ENCODE measurements at regions not wholly inside any gene's neighbourhood (a gene's known extent, or its start where the extent isn't known, plus 50 kb on each side); places are given as distances from the start of the nearest gene placed in this dataset.

GRCh38 chr20:10961651-10962288 is 288.0 kb upstream of the JAG1 start:
- Histone ChIP-seq H3K4me3 (ENCODE audit: extremely low read depth in 1 of 4, insufficient read depth in 2 of 4, low read depth in 3 of 4, low read length in 4 of 4) (no peak overlapping the region), H3K56ac (replicated peaks; ENCODE audit: insufficient read length, low read depth, low read length) (no peak overlapping the region), H2AFZ (ENCODE audit: low read length) (no peak overlapping the region), H2BK120ac (replicated peaks; ENCODE audit: low read depth, low read length) (no peak overlapping the region), H3K4ac (replicated peaks; ENCODE audit: insufficient read length, low read depth, low read length) (no peak overlapping the region), H3K9ac (replicated peaks in 1 of 4; ENCODE audit: extremely low read depth in 1 of 4, low read depth in 3 of 4, low read length in 3 of 4) (no peak overlapping the region), H2BK20ac (ENCODE audit: low read length) (no peak overlapping the region), H2BK12ac (ENCODE audit: low read depth, low read length) (no peak overlapping the region), H3K79me1 (ENCODE audit: low read depth, low read length) (no peaks in the 10 kb centered on the region), H3K14ac (ENCODE audit: insufficient read length) (no peak overlapping the region), H3K79me2 (ENCODE audit: control insufficient read depth in 1 of 2, insufficient read depth in 2 of 2, low read length in 2 of 2) (no peaks in the 10 kb centered on the region), H4K91ac (replicated peaks; ENCODE audit: insufficient read length, low read length) (no peak overlapping the region), H3K4me2 (ENCODE audit: insufficient read depth in 1 of 2, low read depth in 2 of 2, low read length in 2 of 2) (no peak overlapping the region), H4K8ac (ENCODE audit: extremely low read depth, insufficient read depth, low read length) (no peak overlapping the region), H2AK5ac (ENCODE audit: low read depth, low read length) (no peak overlapping the region), H3K27ac (ENCODE audit: low read depth, low read length) (no peak overlapping the region), H4K5ac (ENCODE audit: insufficient read length, low read depth, low read length) (no peak overlapping the region), H2BK5ac (ENCODE audit: low read depth, low read length) (no peak overlapping the region), H3K4me1 (replicated peaks in 1 of 4; ENCODE audit: control insufficient read depth in 3 of 4, insufficient read depth in 4 of 4, low read length in 3 of 4) (no peaks in the 10 kb centered on the region), H3K23me2 (ENCODE audit: low read depth, low read length) (no peaks in the 10 kb centered on the region), H4K20me1 (replicated peaks in 1 of 2; ENCODE audit: control insufficient read depth in 1 of 2, insufficient read depth in 2 of 2, low read length in 2 of 2) (no peaks in the 10 kb centered on the region), H3K18ac (ENCODE audit: extremely low read depth, low read length) (no peak overlapping the region), H3K27me3 (replicated peaks in 1 of 4; ENCODE audit: control insufficient read depth in 3 of 4, extremely low read depth in 1 of 4, insufficient read depth in 3 of 4, low read length in 3 of 4) (no peaks in the 10 kb centered on the region), H3K9me3 (ENCODE audit: insufficient read depth in 2 of 2, low read depth in 1 of 2, low read length in 1 of 2) (no peaks in the 10 kb centered on the region), H2BK15ac (ENCODE audit: low read length) (no peak overlapping the region), H3K36me3 (ENCODE audit: control insufficient read depth in 2 of 4, insufficient read depth in 4 of 4, low read length in 3 of 4) (no peaks in the 10 kb centered on the region; a peak in 1 of 8 replicates), H3K23ac (ENCODE audit: insufficient read length) (no peak overlapping the region)
- FAIRE-seq (no peak), DNase-seq (ENCODE audit: low read depth in 1 of 2, low spot score in 2 of 2) (no peak)
- ChIA-PET POLR2A (ENCODE audit: partially characterized antibody) (no interaction called here), CTCF (ENCODE audit: partially characterized antibody) (no interaction called here)
- WGBS, 2 experiments (ENCODE audit: extremely low coverage in 1 of 2, insufficient coverage in 1 of 2, insufficient read length in 1 of 2, insufficient replicate concordance in 2 of 2, low coverage in 1 of 2, low lambda C conversion rate in 2 of 2, missing lambda C conversion rate in 1 of 2): 77% methylated on average over 1 of the region's 1 CpG; no CpG with 5 or more reads in 1 of the 2 experiments
- TF ChIP-seq CREB1 (IDR thresholded peaks at IDR 0.05): no peak
- no peak for TF ChIP-seq RAD21 (IDR thresholded peaks at IDR 0.05 in 1 of 2, conservative IDR thresholded peaks at IDR 0.05 in 1 of 2; ENCODE audit: low read depth in 2 of 2, low read length in 2 of 2)
- no peak for TF ChIP-seq TBP (IDR thresholded peaks at IDR 0.05; ENCODE audit: low read depth, low read length)
- TF ChIP-seq KDM5A (IDR thresholded peaks at IDR 0.05; ENCODE audit: low read length): no peak
- no peak for TF ChIP-seq SP1 (IDR thresholded peaks at IDR 0.05; ENCODE audit: low read depth, low read length)
- TF ChIP-seq TEAD4 (IDR thresholded peaks at IDR 0.05; ENCODE audit: low read depth, low read length): no peak
- TF ChIP-seq USF2 (IDR thresholded peaks at IDR 0.05; ENCODE audit: low read length): no peak
- TF ChIP-seq TAF1 (IDR thresholded peaks at IDR 0.05; ENCODE audit: low read depth, low read length): no peak
- no peak for TF ChIP-seq GTF2F1 (IDR thresholded peaks at IDR 0.05; ENCODE audit: borderline replicate concordance, low read depth, low read length)
- no peak for TF ChIP-seq CHD1 (IDR thresholded peaks at IDR 0.05; ENCODE audit: low read depth, low read length)
- no peak for TF ChIP-seq ASH2L (IDR thresholded peaks at IDR 0.05; ENCODE audit: low read length)
- TF ChIP-seq POLR2A (IDR thresholded peaks at IDR 0.05; ENCODE audit: control extremely low read depth in 1 of 2, low read depth in 2 of 2, low read length in 2 of 2): no peak
- no peak for TF ChIP-seq EP300 (IDR thresholded peaks at IDR 0.05; ENCODE audit: borderline replicate concordance in 1 of 2, low read depth in 2 of 2, low read length in 2 of 2)
- no peak for TF ChIP-seq ZNF274 (IDR thresholded peaks at IDR 0.05; ENCODE audit: borderline replicate concordance, extremely low read depth, low read length)
- TF ChIP-seq BRCA1 (IDR thresholded peaks at IDR 0.05; ENCODE audit: low read depth, low read length): no peak

Measured in H1 (cell line).